ENCODE measurements at regions not wholly inside any gene's neighbourhood (a gene's known extent, or its start where the extent isn't known, plus 50 kb on each side); places are given as distances from the start of the nearest gene placed in this dataset.

GRCh38 chr16:85537331-85537788 lies 75.8 kb upstream of the GSE1 start:
- Histone ChIP-seq H3K36me3 (no peaks in the 10 kb centered on the region), H3K4me1 (peaks cover 22% of the 10 kb centered on the region), H3K9me3 (peaks cover 4% of the 10 kb centered on the region), H3K4me3 (no peak overlapping the region), H3K27ac (no peak overlapping the region), H3K27me3 (no peaks in the 10 kb centered on the region)
- WGBS: 96% methylated on average over 16 of the region's 16 CpGs
- no peak for DNase-seq (ENCODE audit: low spot score in 2 of 2)
- no peak for TF ChIP-seq POLR2AphosphoS5 (IDR thresholded peaks at IDR 0.05)
- TF ChIP-seq POLR2A (IDR thresholded peaks at IDR 0.05): no peak
- no peak for TF ChIP-seq EP300 (IDR thresholded peaks at IDR 0.05)
- TF ChIP-seq CTCF (IDR thresholded peaks at IDR 0.05): no peak

GRCh38 chr16:85537795-85538401 lies 75.2 kb upstream of the GSE1 start:
- Histone ChIP-seq H3K4me3 (no peak overlapping the region), H3K27me3 (no peaks in the 10 kb centered on the region), H3K4me1 (peaks cover 24% of the 10 kb centered on the region), H3K9me3 (peaks cover 4% of the 10 kb centered on the region), H3K27ac (no peak overlapping the region), H3K36me3 (no peaks in the 10 kb centered on the region)
- 92% methylated on average over 17 of the region's 17 CpGs for WGBS
- no peak for DNase-seq (ENCODE audit: low spot score in 2 of 2)
- TF ChIP-seq POLR2AphosphoS5 (IDR thresholded peaks at IDR 0.05) (no peak), CTCF (IDR thresholded peaks at IDR 0.05) (no peak), POLR2A (IDR thresholded peaks at IDR 0.05) (no peak), EP300 (IDR thresholded peaks at IDR 0.05) (no peak)

DNA sequence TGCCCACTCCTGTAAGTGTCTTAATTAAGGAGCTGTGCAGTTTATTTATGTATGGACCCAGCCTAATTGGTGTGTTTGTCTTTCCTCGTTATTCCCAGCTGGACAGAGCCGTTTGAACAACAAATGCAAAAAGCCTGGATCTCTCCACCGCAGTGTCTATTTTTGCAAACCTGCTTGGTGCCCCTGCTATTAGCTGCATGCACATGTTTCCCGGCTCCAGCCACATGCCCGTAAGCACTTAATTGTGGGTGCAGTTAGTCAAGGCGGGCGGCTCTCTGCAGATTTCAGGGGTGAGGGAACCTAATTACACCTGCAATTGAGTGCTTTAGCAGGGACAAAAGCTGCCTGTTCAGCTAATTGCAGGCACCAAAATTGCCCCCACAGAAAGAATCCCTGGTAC lies 74.0 kb upstream of the GSE1 start:
- H3K27ac ChIP-seq: no peak overlapping the region
- 96% methylated on average over 7 of the region's 7 CpGs for WGBS
- DNase-seq (ENCODE audit: low spot score in 2 of 2): no peak
- no peaks in the 10 kb centered on the region for H3K27me3 ChIP-seq
- H3K36me3 ChIP-seq: no peaks in the 10 kb centered on the region
- TF ChIP-seq CTCF (IDR thresholded peaks at IDR 0.05) (no peak), POLR2A (IDR thresholded peaks at IDR 0.05) (no peak), EP300 (IDR thresholded peaks at IDR 0.05) (no peak), POLR2AphosphoS5 (IDR thresholded peaks at IDR 0.05) (no peak)
- H3K4me3 ChIP-seq: no peak overlapping the region
- H3K9me3 ChIP-seq: peaks cover 4% of the 10 kb centered on the region
- peaks cover 24% of the 10 kb centered on the region for H3K4me1 ChIP-seq

DNA sequence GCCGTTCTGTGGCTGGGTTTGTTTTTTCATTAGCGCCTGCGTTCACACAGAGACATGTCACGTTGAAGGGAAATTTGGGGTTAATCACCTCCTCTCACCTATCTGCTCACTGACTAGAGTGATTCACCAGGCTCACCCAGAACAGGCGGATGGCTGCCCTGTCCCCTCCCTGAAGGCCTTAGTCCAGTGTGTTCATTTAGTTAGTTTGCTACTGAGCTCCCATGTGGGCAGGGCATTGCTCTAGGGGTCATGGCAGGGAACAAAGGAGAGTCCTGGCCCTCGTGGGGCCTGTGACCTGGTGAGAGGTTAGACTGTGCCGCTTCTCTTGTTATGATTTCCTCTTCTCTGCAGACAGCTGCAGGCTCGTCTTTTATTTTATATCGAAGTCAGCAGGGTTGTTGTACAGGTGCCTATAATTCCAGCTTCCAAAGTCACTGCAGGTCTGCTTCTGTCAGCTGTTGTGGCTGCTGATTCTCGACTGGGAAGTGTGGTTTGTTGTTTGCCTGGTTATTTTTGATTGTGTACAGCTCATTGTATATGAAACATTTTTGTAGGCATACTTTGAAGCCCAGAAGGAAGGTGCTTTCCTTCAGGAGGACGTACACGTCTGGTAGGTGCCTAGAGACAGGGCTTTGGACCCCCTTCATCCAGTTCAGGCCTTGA lies 73.4 kb upstream of the GSE1 start:
- peaks cover 24% of the 10 kb centered on the region for H3K4me1 ChIP-seq
- WGBS: 94% methylated on average over 12 of the region's 12 CpGs
- H3K27ac ChIP-seq: no peak overlapping the region
- TF ChIP-seq POLR2A (IDR thresholded peaks at IDR 0.05) (no peak), EP300 (IDR thresholded peaks at IDR 0.05) (no peak), POLR2AphosphoS5 (IDR thresholded peaks at IDR 0.05) (no peak), CTCF (IDR thresholded peaks at IDR 0.05) (no peak)
- no peaks in the 10 kb centered on the region for H3K36me3 ChIP-seq
- peaks cover 4% of the 10 kb centered on the region for H3K9me3 ChIP-seq
- no peak overlapping the region for H3K4me3 ChIP-seq
- no peaks in the 10 kb centered on the region for H3K27me3 ChIP-seq
- DNase-seq (ENCODE audit: low spot score in 2 of 2): no peak

DNA sequence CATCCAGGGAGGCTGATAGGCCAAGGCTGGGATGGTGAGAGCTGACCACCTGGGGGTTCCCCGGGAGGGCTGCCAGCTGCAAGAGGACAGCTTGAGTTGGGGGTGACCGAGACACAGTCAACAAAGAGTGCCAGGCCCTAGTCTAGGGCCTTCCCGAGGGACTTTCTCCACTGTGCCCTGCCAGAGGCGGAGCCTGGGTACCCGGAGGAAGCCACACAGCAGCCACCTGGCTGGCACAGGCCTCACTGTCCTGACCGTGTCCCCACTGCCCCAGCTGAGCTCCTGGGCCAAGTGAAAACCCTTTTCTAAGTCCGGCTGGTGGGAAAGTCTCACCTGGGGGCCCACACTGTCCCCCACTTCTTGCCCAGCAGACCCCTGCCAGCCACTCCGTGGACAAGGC lies 71.9 kb upstream of the GSE1 start:
- 80% methylated on average over 1 of the region's 8 CpGs for WGBS

More for the DNA sequence above, 71.9 kb upstream of the GSE1 start:
- Histone ChIP-seq H3K36me3 (no peaks in the 10 kb centered on the region), H3K4me1 (peaks cover 18% of the 10 kb centered on the region), H3K4me3 (no peak overlapping the region), H3K9me3 (peaks cover 4% of the 10 kb centered on the region), H3K27ac (no peak overlapping the region), H3K27me3 (no peaks in the 10 kb centered on the region)
- DNase-seq (ENCODE audit: low spot score in 2 of 2): no peak
- TF ChIP-seq EP300 (IDR thresholded peaks at IDR 0.05) (no peak), CTCF (IDR thresholded peaks at IDR 0.05) (no peak), POLR2A (IDR thresholded peaks at IDR 0.05) (no peak), POLR2AphosphoS5 (IDR thresholded peaks at IDR 0.05) (no peak)
